SK-N-MC (cell line): ENCODE measurements at regions not wholly inside any gene's neighbourhood (a gene's known extent, or its start where the extent isn't known, plus 50 kb on each side); places are given as distances from the start of the nearest gene placed in this dataset.

Experiments used
- EZH2 ChIP-seq: fragments of 200-600 bp; sonication (generic); IDR thresholded peaks from one replicate; pipeline ENCODE4 v1.6.1; 2017; ENCODE audit warnings: antibody characterized with exemption
- POLR2AphosphoS5 ChIP-seq: IDR thresholded peaks from 2 replicates; pipeline ENCODE4 v1.6.1; 2012; ENCODE audit warnings: mild to moderate bottlenecking, low read depth, low read length, borderline replicate concordance

GRCh38 chr4:173717581-173717980, 187.6 kb upstream of the HAND2 start:
- no peak for TF ChIP-seq POLR2AphosphoS5
- no peak for TF ChIP-seq EZH2
